GM12872 (cell line): ENCODE measurements at regions not wholly inside any gene's neighbourhood (a gene's known extent, or its start where the extent isn't known, plus 50 kb on each side); places are given as distances from the start of the nearest gene placed in this dataset.

ENCODE experiments used
- TF ChIP-seq, protein P1 (sequence below): IDR thresholded peaks from 3 replicates; pipeline ENCODE4 v1.5.1; 2011; ENCODE audit warnings: low read depth, mild to moderate bottlenecking, low read length, moderate library complexity; ENCODE audit not compliant: insufficient read depth

DNA sequence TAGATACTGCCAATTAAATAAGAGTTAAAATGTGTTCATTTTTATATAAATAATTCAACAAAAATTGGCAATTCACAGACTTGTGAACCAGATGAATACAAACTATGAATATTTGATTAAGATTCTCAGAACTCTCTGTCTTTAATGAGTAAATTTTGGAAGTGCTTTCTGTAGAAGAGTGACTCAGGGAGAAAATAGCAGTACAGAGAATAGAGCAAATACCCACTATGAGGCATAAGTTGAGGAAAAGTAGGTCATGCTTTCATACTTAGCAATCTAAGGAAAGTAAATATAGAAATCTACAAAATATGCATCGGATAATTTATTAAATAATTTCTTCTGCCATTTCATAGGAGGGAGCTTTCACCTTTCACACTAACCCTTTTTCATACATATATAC lies 117.7 kb upstream of the TMEM106B start:
- TF ChIP-seq, protein P1, sequence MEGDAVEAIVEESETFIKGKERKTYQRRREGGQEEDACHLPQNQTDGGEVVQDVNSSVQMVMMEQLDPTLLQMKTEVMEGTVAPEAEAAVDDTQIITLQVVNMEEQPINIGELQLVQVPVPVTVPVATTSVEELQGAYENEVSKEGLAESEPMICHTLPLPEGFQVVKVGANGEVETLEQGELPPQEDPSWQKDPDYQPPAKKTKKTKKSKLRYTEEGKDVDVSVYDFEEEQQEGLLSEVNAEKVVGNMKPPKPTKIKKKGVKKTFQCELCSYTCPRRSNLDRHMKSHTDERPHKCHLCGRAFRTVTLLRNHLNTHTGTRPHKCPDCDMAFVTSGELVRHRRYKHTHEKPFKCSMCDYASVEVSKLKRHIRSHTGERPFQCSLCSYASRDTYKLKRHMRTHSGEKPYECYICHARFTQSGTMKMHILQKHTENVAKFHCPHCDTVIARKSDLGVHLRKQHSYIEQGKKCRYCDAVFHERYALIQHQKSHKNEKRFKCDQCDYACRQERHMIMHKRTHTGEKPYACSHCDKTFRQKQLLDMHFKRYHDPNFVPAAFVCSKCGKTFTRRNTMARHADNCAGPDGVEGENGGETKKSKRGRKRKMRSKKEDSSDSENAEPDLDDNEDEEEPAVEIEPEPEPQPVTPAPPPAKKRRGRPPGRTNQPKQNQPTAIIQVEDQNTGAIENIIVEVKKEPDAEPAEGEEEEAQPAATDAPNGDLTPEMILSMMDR, result no peak

DNA sequence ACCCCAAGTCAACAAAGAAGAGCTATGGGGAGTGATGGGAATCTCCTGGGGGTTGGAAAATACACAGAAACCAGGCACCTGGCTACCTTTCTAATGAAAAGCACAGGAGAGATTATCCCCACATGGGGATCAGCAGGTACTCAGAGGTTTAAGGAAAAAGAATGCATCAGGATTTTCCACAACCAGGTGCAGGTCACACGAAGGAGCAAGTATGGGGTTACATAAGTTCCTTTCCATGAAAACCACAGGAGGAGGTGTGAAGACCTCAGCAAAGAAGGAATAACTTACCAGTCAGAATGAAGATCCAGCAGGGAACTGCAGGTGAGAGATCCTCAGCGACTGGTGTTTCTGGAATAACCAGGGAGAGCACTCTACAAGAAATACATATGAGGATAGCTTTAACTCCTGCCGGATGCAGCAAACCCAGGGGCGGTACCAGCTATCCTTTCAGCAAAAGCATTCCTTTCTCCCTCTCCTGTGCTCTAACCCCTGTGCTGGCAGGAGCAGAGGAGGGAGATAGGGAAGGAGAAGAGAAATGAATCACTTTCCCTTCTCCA lies 116.7 kb upstream of the TMEM106B start:
- TF ChIP-seq, protein P1, result no peak

DNA sequence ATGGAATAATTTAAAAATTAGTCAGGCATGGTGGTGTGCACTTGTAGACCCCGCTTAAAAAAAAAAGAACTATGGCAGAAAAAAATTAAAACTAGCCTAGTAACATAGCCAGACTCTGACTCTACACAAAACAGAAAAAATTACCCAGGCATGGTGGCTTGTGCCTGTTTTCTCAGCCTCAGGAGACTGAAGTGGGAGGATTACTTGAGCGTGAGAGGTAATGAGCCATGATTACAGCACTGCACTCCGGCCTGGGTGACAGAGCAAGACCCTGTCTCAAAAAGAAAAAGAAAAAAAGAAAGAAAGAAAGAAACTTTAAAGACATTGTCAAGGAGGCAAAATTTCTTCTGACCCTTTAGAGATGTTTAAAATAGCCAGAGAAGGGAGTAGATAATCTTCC lies 109.0 kb upstream of the TMEM106B start:
- TF ChIP-seq, protein P1, result no peak

DNA sequence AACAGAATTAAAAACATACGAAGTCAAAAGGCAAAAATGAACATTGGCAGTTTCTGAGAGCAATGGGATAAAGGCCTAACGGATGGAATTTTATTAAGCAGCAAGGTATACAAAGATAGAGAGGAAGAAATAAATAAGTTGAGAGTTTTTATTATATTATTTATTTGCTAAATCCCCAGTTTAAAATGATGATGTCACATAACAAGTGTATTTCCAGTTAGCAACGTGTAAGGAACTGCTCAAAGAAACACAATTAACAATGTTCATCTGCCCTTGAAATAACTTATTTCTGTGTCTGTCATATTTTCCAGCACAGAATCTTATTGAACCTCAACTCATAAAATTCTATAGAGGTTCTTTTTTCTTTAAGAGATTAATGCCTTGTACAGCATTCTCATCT lies 108.6 kb upstream of the TMEM106B start:
- TF ChIP-seq, protein P1, result no peak

DNA sequence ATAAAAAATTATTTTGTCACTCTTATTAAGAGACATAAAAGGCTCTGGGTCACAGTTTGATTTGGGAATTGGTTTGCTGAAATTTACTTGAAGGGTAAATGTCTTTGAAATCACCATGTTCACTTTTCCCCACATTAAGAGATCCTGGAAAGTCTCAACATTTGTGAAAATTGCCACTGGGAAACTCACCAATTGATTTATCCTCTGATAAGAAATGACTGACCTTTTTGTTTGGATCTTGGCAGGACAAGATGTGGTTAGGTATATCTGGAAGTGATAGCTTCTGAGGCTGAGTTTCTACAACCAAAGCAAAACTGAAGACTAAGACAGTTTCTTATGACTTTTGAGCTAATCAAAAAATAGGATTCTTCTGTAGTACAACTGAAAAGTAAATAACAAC lies 107.1 kb upstream of the TMEM106B start:
- TF ChIP-seq, protein P1, result no peak

DNA sequence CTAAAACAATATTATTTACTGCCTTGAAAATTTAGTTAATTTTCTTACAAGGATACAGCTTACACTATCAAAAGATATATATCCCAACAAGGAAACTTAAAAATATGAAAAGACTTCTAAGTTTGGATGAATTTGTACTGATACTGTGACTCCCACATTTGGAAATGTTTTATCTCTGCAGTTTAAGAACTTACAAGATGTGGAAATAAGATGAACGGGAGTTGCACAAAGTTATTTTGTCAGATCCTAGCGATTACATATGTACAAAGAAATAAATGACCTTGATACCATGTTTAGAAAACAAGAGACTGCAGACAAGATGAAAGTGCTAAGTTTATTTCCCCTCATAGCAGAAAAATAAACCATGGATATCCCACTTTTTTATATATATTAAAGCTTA lies 103.7 kb upstream of the TMEM106B start:
- TF ChIP-seq, protein P1, result no peak

DNA sequence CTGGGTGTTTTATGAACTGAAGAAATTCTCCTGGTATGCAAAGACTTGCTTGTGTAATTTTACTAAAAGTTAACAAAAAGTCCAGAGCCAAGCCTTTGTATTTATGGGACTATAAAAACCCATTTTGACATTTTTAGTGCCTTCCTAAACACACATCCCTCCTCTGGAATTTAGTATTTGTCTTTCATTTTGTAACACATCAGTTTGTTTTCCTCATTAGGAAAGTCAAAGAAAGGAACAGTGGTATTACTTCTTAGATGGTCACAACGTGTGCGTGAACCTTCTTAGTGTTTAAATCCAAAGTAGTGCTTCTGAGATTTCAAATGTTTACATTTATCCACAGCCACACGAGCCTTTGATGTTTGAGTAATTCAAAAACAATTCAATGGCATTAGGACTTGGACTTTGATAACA lies 103.2 kb upstream of the TMEM106B start:
- TF ChIP-seq, protein P1, result no peak
